ENCODE measurements at regions not wholly inside any gene's neighbourhood (a gene's known extent, or its start where the extent isn't known, plus 50 kb on each side); places are given as distances from the start of the nearest gene placed in this dataset.
A peak's percentile ranks its signal among the peaks of the same experiment; 100 is the strongest.
"Not testable (repeated sequence)": the region's sequence is repeated elsewhere in the genome, so short reads cannot be mapped to it uniquely, and the experiment has no call there.

GRCh38 chr5:87640902-87641301 is 228.2 kb upstream of the CCNH start:
- no peak for DNase-seq (ENCODE audit: low spot score)

- no peak for DNase-seq (ENCODE audit: low spot score)
Observed at GRCh38 chr5:87627363-87627762, 214.6 kb upstream of the CCNH start.

GRCh38 chr5:87608385-87608784 is 195.7 kb upstream of the CCNH start:
- no peak for DNase-seq (ENCODE audit: low spot score)

GRCh38 chr5:87605663-87606062 is 192.9 kb upstream of the CCNH start:
- DNase-seq (ENCODE audit: low spot score): no peak

GRCh38 chr5:87599778-87600177 is 187.0 kb upstream of the CCNH start:
- DNase-seq (ENCODE audit: low spot score): no peak

GRCh38 chr5:87598460-87598859 is 185.7 kb upstream of the CCNH start:
- no peak for DNase-seq (ENCODE audit: low spot score)

- DNase-seq (ENCODE audit: low spot score): no peak
Observed at GRCh38 chr5:87594566-87594965, 181.8 kb upstream of the CCNH start.

GRCh38 chr5:87589587-87589986 is 176.9 kb upstream of the CCNH start:
- DNase-seq (ENCODE audit: low spot score): no peak

- DNase-seq (ENCODE audit: low spot score): no peak
Observed at GRCh38 chr5:87588316-87588715, 175.6 kb upstream of the CCNH start.

GRCh38 chr5:87583704-87584103 is 171.0 kb upstream of the CCNH start:
- DNase-seq (ENCODE audit: low spot score): not testable (repeated sequence)

GRCh38 chr5:87582149-87582548 is 169.4 kb upstream of the CCNH start:
- no peak for DNase-seq (ENCODE audit: low spot score)

GRCh38 chr5:87581661-87582060 is 168.9 kb upstream of the CCNH start:
- no peak for DNase-seq (ENCODE audit: low spot score)

- no peak for DNase-seq (ENCODE audit: low spot score)
Observed at GRCh38 chr5:87579678-87580077, 166.9 kb upstream of the CCNH start.

GRCh38 chr5:87576867-87577266 is 164.1 kb upstream of the CCNH start:
- DNase-seq (ENCODE audit: low spot score): no peak

GRCh38 chr5:87576306-87576705 is 163.6 kb upstream of the CCNH start:
- DNase-seq (ENCODE audit: low spot score): not testable (repeated sequence)

GRCh38 chr5:87574106-87574505 is 161.4 kb upstream of the CCNH start:
- DNase-seq (ENCODE audit: low spot score): no peak

GRCh38 chr5:87572611-87573010 is 159.9 kb upstream of the CCNH start:
- no peak for DNase-seq (ENCODE audit: low spot score)

- DNase-seq (ENCODE audit: low spot score): no peak
Observed at GRCh38 chr5:87572090-87572489, 159.4 kb upstream of the CCNH start.

- DNase-seq (ENCODE audit: low spot score): no peak
Observed at GRCh38 chr5:87570366-87570765, 157.6 kb upstream of the CCNH start.

GRCh38 chr5:87562068-87562467 is 149.3 kb upstream of the CCNH start:
- DNase-seq (ENCODE audit: low spot score): no peak

GRCh38 chr5:87560528-87560927 is 147.8 kb upstream of the CCNH start:
- DNase-seq (ENCODE audit: low spot score): no peak

GRCh38 chr5:87551911-87552310 is 139.2 kb upstream of the CCNH start:
- no peak for DNase-seq (ENCODE audit: low spot score)

- DNase-seq (ENCODE audit: low spot score): no peak
Observed at GRCh38 chr5:87541676-87542075, 128.9 kb upstream of the CCNH start.

GRCh38 chr5:87541033-87541432 is 128.3 kb upstream of the CCNH start:
- DNase-seq (ENCODE audit: low spot score): peak; percentile 15

- DNase-seq (ENCODE audit: low spot score): peak; percentile 6
Observed at GRCh38 chr5:87539839-87540238, 127.1 kb upstream of the CCNH start.

Measured in SW480 (cell line).